IMR-90 (cell line): ENCODE measurements at regions not wholly inside any gene's neighbourhood (a gene's known extent, or its start where the extent isn't known, plus 50 kb on each side); places are given as distances from the start of the nearest gene placed in this dataset.

ENCODE experiments used
- ATAC-seq: fragments of 200-7000 bp; cut with Tn5 transposase; 2 replicates; pipeline ENCODE4 v1.9.1; 2020; ENCODE audit warnings: low read depth, mild to moderate bottlenecking, moderate library complexity
- BruUV-seq: library from RNA; stranded (reverse); fragments of 400-500 nt; replicated peaks from 2 replicates; lab custom pipeline; 2021; lab: Mats Ljungman, UMichigan
- CTCF ChIA-PET: fragments of 300-600 bp; formaldehyde crosslinking; extraction: SDS; loops from one replicate; lab custom pipeline; 2021; ENCODE audit warnings: antibody characterized with exemption; lab: Yijun Ruan, JAX
- POLR2A ChIA-PET: fragments of 300-600 bp; sonication (Branson Sonifier 250); formaldehyde crosslinking; loops from one replicate; lab custom pipeline; 2022; ENCODE audit warnings: antibody characterized with exemption; ENCODE audit not compliant: unreplicated experiment; lab: Charles Lee
- DNase-seq: peaks from one replicate; pipeline ENCODE4 v3.0.0; 2013
- H2AFZ ChIP-seq: replicated peaks from 2 replicates; pipeline ENCODE3; 2013; ENCODE audit warnings: low read length, mild to moderate bottlenecking; ENCODE audit not compliant: poor library complexity
- H2AK5ac ChIP-seq: 2 replicates; pipeline ENCODE4 v1.6.1; 2013; ENCODE audit warnings: low read depth, low read length, inconsistent platforms
- H2AK9ac ChIP-seq: replicated peaks from 2 replicates; pipeline ENCODE3; 2013; ENCODE audit warnings: mild to moderate bottlenecking, low read depth, low read length, moderate library complexity; ENCODE audit not compliant: poor library complexity
- H2BK120ac ChIP-seq: 2 replicates; pipeline ENCODE4 v1.6.1; 2013; ENCODE audit warnings: low read depth, low read length, inconsistent platforms
- H2BK15ac ChIP-seq: 3 replicates; pipeline ENCODE4 v1.6.1; 2013; ENCODE audit warnings: low read depth, low read length, inconsistent platforms
- H2BK20ac ChIP-seq: 2 replicates; pipeline ENCODE4 v1.6.1; 2013; ENCODE audit warnings: low read depth, mild to moderate bottlenecking, inconsistent platforms, low read length, moderate library complexity
- H2BK5ac ChIP-seq: 2 replicates; pipeline ENCODE4 v1.6.1; 2013; ENCODE audit warnings: mild to moderate bottlenecking, low read depth, low read length, inconsistent platforms; ENCODE audit not compliant: poor library complexity, severe bottlenecking
- H3K14ac ChIP-seq: replicated peaks from 2 replicates; pipeline ENCODE4 v1.6.1; 2013; ENCODE audit warnings: low read depth, low read length, inconsistent platforms
- H3K18ac ChIP-seq: 2 replicates; pipeline ENCODE4 v1.6.1; 2013; ENCODE audit warnings: low read depth, low read length, control low read depth
- H3K23ac ChIP-seq: 2 replicates; pipeline ENCODE4 v1.6.1; 2013; ENCODE audit warnings: low read depth, low read length, inconsistent platforms
- H3K27ac ChIP-seq: 2 replicates; pipeline ENCODE4 v1.5.1; 2013; ENCODE audit warnings: mild to moderate bottlenecking, control low read depth, low read length; ENCODE audit not compliant: insufficient read depth
- H3K27me3 ChIP-seq: 2 replicates; pipeline ENCODE4 v1.6.1; 2013; ENCODE audit warnings: low read length; ENCODE audit not compliant: control insufficient read depth, insufficient read depth
- H3K36me3 ChIP-seq: 2 replicates; pipeline ENCODE4 v1.6.1; 2013; ENCODE audit warnings: low read length, mixed read lengths; ENCODE audit not compliant: control insufficient read depth, insufficient read depth
- H3K4ac ChIP-seq: 2 replicates; pipeline ENCODE4 v1.6.1; 2013; ENCODE audit warnings: low read depth, low read length, inconsistent platforms
- H3K4me1 ChIP-seq: 2 replicates; pipeline ENCODE4 v1.6.1; 2013; ENCODE audit warnings: low read length, mixed read lengths; ENCODE audit not compliant: control insufficient read depth, insufficient read depth
- H3K4me2 ChIP-seq: 2 replicates; pipeline ENCODE4 v1.6.1; 2013; ENCODE audit warnings: low read depth, mild to moderate bottlenecking, control low read depth, low read length, moderate library complexity
- H3K4me3 ChIP-seq: 2 replicates; pipeline ENCODE4 v1.5.1; 2013; ENCODE audit warnings: low read depth, mild to moderate bottlenecking, control low read depth, low read length, moderate library complexity; ENCODE audit not compliant: insufficient read depth
- H3K56ac ChIP-seq: 2 replicates; pipeline ENCODE4 v1.6.1; 2013; ENCODE audit warnings: low read length, inconsistent platforms; ENCODE audit not compliant: insufficient read depth; ENCODE audit errors: extremely low read depth
- H3K79me1 ChIP-seq, 2 experiments: 2 replicates each; pipeline ENCODE4 v1.6.1; 2013; ENCODE audit warnings: low read length in 2 of 2, inconsistent platforms in 1 of 2, low read depth in 1 of 2
- H3K9ac ChIP-seq: 2 replicates; pipeline ENCODE4 v1.6.1; 2013; ENCODE audit warnings: low read depth, low read length, control low read depth
- H3K9me1 ChIP-seq: 2 replicates; pipeline ENCODE4 v1.6.1; 2013; ENCODE audit warnings: low read length, inconsistent platforms; ENCODE audit not compliant: insufficient read depth
- H3K9me3 ChIP-seq: 2 replicates; pipeline ENCODE4 v1.6.1; 2013; ENCODE audit warnings: low read length; ENCODE audit not compliant: control insufficient read depth, insufficient read depth
- H4K20me1 ChIP-seq: 2 replicates; pipeline ENCODE4 v1.6.1; 2013; ENCODE audit warnings: low read length, inconsistent platforms; ENCODE audit not compliant: insufficient read depth
- H4K5ac ChIP-seq: 2 replicates; pipeline ENCODE4 v1.6.1; 2013; ENCODE audit warnings: mild to moderate bottlenecking, low read depth, low read length, control low read depth
- H4K8ac ChIP-seq, 2 experiments: 2 replicates each; pipeline ENCODE4 v1.6.1; 2013; ENCODE audit warnings: low read depth in 2 of 2, low read length in 2 of 2, control low read depth in 1 of 2, inconsistent platforms in 1 of 2
- H4K91ac ChIP-seq: 2 replicates; pipeline ENCODE4 v1.6.1; 2013; ENCODE audit warnings: low read depth, low read length, inconsistent platforms; ENCODE audit not compliant: insufficient read depth
- BHLHE40 ChIP-seq: fragments of 150-350 bp; IDR thresholded peaks from 2 replicates; pipeline ENCODE4 v1.6.1; 2016; ENCODE audit warnings: mild to moderate bottlenecking, low read depth, low read length
- CEBPB ChIP-seq: IDR thresholded peaks from 2 replicates; pipeline ENCODE4 v1.6.1; 2012; ENCODE audit warnings: low read depth, low read length, improper control_type of control experiment
- CTCF ChIP-seq: conservative IDR thresholded peaks from 2 replicates; pipeline ENCODE4 v1.5.1; 2012; ENCODE audit warnings: mild to moderate bottlenecking, low read depth, low read length, improper control_type of control experiment
- FOS ChIP-seq: fragments of 150-350 bp; IDR thresholded peaks from 2 replicates; pipeline ENCODE4 v1.6.1; 2016; ENCODE audit warnings: low read depth, low read length
- WGBS, 2 experiments: methylation state at CpG; one replicate each; pipeline versions ENCODE4 v1.1.5 to v1.1.7; 2013; ENCODE audit warnings: missing lambda C conversion rate in 2 of 2; ENCODE audit not compliant: insufficient read length in 1 of 2; ENCODE audit errors: extremely low coverage in 2 of 2; 5-methylcytosine and 5-hydroxymethylcytosine counted together
- dilution Hi-C: fragments of 300-500 bp; cut with HindIII; formaldehyde crosslinking; loops from one replicate; pipeline ENCODE4 v1.14.3; 2018; ENCODE audit warnings: low sequenced_read_pairs; ENCODE audit not compliant: unreplicated experiment
- in situ Hi-C: fragments of 300-500 bp; cut with MboI; formaldehyde crosslinking; loops from 3 replicates; pipeline ENCODE4 v1.14.3; 2019; ENCODE audit warnings: low sequenced_read_pairs, inconsistent platforms, mixed read lengths
- intact Hi-C: fragments of 100-400 bp; cut with micrococcal nuclease; formaldehyde crosslinking; loops from 2 replicates; pipeline ENCODE4 v1.10.0; 2022

- no peak overlapping the region for H3K4me3 ChIP-seq
- no peaks in the 10 kb centered on the region for H3K36me3 ChIP-seq
- no TSS peak for BruUV-seq
- no peaks in the 10 kb centered on the region for H3K79me1 ChIP-seq
- no peak overlapping the region for H3K4me2 ChIP-seq
- no CpG with 5 or more reads among the region's 10 CpGs for WGBS, 2 experiments
- dilution Hi-C loops = no loop called here
- no peak overlapping the region for H2BK15ac ChIP-seq
- H3K4me1 ChIP-seq = no peaks in the 10 kb centered on the region
- H3K23ac ChIP-seq = no peak overlapping the region
- no peak overlapping the region for H3K18ac ChIP-seq
- no peak overlapping the region for H2BK120ac ChIP-seq
- H2AK9ac ChIP-seq = no peak overlapping the region
- H3K9me3 ChIP-seq = peaks cover 2% of the 10 kb centered on the region; the same call in 1 of the 2 replicates
- DNase-seq (no peak), ATAC-seq (no peak)
- H2BK20ac ChIP-seq = no peak overlapping the region
- in situ Hi-C loops = no loop called here
- no peak overlapping the region for H4K8ac ChIP-seq
- no peak overlapping the region for H3K56ac ChIP-seq
- no peak overlapping the region for H3K4ac ChIP-seq
- no peaks in the 10 kb centered on the region for H3K9me1 ChIP-seq
- H3K9ac ChIP-seq = no peak overlapping the region
- H2BK5ac ChIP-seq = no peak overlapping the region
- no peak for TF ChIP-seq CTCF
- TF ChIP-seq CEBPB = no peak
- no peak for TF ChIP-seq FOS
- no peak for TF ChIP-seq BHLHE40
- no peak overlapping the region for H4K91ac ChIP-seq
- H2AK5ac ChIP-seq = no peak overlapping the region
- H2AFZ ChIP-seq = no peak overlapping the region
- ChIA-PET POLR2A (no interaction called here), CTCF (no interaction called here)
- H3K27ac ChIP-seq = no peak overlapping the region
- no peaks in the 10 kb centered on the region for H3K27me3 ChIP-seq
- H3K14ac ChIP-seq = no peak overlapping the region
- no peaks in the 10 kb centered on the region for H4K20me1 ChIP-seq
- H4K5ac ChIP-seq = no peak overlapping the region
- intact Hi-C loops = no loop called here
These were observed 89.3 kb upstream of the UQCRFS1 start for GRCh38 chr19:29302002-29302928.
